Mononuclear cell (primary cell): ENCODE measurements at regions not wholly inside any gene's neighbourhood (a gene's known extent, or its start where the extent isn't known, plus 50 kb on each side); places are given as distances from the start of the nearest gene placed in this dataset.

Source experiments
- H3K27me3 ChIP-seq: 2 replicates; pipeline ENCODE4 v1.6.0; 2011; ENCODE audit warnings: low read length, control low read depth; ENCODE audit not compliant: insufficient read depth
- H3K4me1 ChIP-seq: 2 replicates; pipeline ENCODE4 v1.5.1; 2011; ENCODE audit warnings: mild to moderate bottlenecking, low read length, control low read depth; ENCODE audit not compliant: insufficient read depth
- H3K4me3 ChIP-seq: 2 replicates; pipeline ENCODE4 v1.5.1; 2011; ENCODE audit warnings: mild to moderate bottlenecking, low read length, moderate library complexity
- H3K9me3 ChIP-seq: 2 replicates; pipeline ENCODE4 v1.5.1; 2011; ENCODE audit warnings: low read depth, mild to moderate bottlenecking, control low read depth, low read length

DNA sequence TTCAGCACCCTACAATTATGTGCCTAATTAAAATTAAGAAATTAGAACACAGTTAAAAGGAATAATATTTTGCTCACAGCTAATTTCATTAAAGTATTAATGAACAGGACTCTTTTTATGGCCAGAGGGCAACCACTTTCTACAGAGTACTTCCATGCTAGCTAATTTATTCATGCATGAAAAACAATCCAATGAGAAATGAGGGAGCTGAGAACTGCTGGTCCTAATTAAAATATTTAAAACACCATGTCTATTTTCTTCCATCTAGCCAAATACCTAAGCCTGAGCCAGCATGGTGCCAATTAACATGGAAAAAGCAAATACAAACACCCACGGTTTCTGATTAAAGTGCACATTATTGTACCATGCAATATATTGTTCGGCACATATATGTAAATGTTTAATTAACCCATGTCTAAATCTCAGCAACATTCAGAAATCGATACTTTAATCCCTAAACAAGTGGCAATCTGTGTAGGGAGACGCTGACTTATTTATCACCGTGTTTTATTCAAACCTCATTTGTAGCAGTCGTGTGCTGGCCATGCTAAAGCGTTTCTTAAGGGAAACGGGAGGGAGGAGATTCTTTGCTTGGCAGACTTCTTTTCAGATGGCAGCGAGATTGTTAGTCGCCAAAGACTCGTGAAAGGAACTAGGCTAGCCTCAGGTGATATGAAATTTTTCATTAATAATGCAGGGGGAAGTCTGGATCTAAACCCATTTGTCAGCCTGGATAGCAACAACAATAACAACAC, 193.5 kb downstream of the ANXA2 start:
- H3K4me1 ChIP-seq, result no peaks in the 10 kb centered on the region
- no peak overlapping the region for H3K4me3 ChIP-seq
- H3K9me3 ChIP-seq, result no peaks in the 10 kb centered on the region
- H3K27me3 ChIP-seq, result peaks cover 30% of the 10 kb centered on the region

DNA sequence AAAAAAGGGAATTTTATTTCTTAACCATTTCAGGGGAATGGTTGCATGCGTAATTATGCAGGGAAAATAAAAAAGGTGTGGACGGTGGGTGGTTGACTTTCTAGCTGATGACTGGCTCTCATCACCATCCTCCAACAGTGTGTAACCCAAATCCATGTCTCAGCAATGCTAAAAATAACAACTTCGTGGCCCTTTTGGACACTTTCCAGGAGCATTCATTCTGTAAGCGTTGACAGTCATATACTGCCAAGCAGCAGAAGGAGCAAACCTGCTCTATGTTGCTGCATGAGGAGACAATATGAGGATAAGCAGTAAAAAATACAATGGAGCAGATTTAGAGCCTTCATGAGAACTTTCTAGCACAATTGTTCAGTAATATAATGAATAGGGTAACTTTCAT, 189.1 kb downstream of the ANXA2 start:
- H3K4me1 ChIP-seq, result no peaks in the 10 kb centered on the region
- peaks cover 4% of the 10 kb centered on the region for H3K27me3 ChIP-seq
- no peaks in the 10 kb centered on the region for H3K9me3 ChIP-seq
- H3K4me3 ChIP-seq, result no peak overlapping the region

DNA sequence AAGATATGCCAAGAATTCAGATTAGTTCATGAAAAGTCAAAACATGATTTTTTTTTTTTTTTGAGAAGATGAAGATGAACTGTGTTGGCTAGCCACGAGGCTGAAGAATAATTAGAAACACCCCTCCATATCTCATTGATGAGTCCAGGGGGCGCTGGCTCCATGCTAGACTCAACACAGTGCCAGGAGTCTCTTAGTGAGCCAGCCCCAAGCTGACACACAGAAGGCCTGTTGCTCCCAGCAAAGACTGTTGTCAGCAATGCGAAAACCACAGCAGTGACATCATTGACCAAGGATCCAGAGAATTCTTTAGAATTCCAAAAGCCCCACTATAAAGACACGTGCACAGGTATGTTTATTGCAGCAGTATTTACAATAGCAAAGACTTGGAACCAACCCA, 185.2 kb downstream of the ANXA2 start:
- Histone ChIP-seq H3K4me1 (no peaks in the 10 kb centered on the region), H3K9me3 (no peaks in the 10 kb centered on the region), H3K4me3 (no peak overlapping the region), H3K27me3 (no peaks in the 10 kb centered on the region)

DNA sequence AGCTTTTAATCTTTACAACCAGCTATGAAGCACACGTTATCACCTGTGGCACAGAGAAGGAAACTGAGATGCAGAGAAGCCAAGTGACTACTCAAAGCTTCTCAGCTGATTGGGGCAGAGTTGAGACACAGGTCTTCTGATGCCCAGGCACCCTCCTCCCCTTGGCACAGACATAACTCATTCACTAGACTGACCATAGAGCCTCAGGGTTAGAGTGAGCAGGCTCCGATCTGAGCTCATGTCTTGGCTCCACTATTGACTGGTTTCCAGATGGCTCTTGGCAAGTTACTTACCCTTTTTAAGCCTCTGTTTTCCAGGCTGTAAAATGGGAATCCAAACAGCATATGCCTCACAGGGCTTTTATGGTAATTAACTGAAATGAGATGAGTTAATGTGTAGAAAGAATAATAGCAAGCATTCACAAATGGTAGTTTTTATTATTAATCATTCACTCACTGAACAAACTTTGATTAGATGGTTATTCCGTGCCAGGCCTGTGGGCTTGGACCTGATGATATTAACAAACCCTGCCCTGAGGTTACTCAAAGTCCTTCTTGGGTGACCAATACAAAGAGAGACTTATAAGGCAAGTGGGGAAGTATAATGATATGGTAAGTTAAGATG, 184.3 kb downstream of the ANXA2 start:
- Histone ChIP-seq H3K27me3 (no peaks in the 10 kb centered on the region), H3K4me3 (no peak overlapping the region), H3K9me3 (no peaks in the 10 kb centered on the region), H3K4me1 (no peaks in the 10 kb centered on the region)

DNA sequence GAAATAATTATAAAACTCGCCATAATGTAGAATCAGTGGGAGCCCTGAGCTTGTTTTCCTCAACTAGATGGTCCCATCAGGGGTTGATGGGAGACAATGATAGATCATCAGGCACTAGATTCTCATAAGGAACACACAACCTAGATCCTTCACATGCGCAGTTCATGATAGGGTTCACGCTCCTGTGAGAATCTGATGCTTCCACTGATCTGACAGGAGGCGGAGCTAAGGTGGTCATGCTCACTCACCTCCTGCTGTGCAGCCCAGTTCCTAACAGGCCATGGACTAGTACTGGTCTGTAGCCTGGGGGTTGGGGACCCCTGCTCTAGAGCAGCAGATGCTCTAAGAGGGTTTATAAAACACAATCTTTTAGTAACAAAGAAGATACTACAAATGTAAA, 183.6 kb downstream of the ANXA2 start:
- Histone ChIP-seq H3K27me3 (no peaks in the 10 kb centered on the region), H3K9me3 (no peaks in the 10 kb centered on the region), H3K4me1 (no peaks in the 10 kb centered on the region), H3K4me3 (no peak overlapping the region)

DNA sequence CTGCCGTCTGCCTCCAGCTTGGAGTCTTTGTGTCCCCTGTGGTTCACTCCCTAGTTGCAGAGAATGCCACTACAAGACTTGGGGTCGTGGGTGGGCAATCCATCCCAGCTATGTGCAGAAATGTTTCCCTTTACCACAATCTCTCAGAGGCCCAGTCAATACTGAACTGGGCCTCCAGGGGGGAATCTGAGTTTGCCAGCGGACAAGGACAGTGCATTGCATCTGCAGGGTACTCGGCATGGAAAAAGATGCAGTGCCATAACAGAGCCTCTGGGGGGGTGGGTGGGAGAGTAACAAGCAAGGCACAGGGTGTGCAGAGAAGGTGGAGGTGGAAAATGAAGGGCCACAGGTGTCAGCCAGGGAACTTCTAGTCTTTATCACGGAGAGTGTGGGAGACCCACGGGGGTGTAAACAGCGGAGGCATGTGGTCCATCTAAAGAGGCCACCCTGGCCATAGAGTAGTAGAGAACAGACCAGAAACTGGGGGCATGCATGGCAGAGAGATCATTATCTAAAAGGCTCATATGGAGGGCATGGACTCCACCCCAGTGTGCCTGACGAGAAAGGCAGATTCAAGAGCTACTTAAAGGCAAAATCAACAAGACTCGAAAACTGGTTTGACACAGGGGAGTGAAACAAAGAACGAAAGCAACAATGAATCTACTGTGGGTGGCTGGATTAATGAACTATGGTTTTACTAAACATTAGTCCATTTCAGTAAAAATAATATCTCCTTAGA, 182.4 kb downstream of the ANXA2 start:
- Histone ChIP-seq H3K4me1 (no peaks in the 10 kb centered on the region), H3K9me3 (no peaks in the 10 kb centered on the region), H3K27me3 (no peaks in the 10 kb centered on the region), H3K4me3 (no peak overlapping the region)

DNA sequence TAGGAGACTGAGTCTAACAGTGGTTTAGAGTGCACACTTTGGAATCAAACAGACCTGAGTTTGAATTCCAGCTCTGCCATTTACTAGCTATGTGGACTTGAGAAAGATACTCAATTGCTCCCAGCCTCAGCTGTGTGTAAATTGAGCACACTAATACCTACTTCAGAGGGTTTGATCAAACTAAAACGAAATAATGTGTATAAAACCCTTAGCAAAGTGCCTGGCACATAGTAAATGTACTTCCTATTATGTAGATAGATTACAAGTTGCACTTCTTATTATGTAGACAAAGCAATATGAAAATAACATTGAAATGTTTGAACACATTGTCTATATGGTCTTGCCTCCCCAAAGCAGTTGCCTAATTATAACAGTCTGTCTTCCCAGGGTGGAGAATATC, 180.6 kb downstream of the ANXA2 start:
- Histone ChIP-seq H3K9me3 (no peaks in the 10 kb centered on the region), H3K4me1 (no peaks in the 10 kb centered on the region), H3K27me3 (no peaks in the 10 kb centered on the region), H3K4me3 (no peak overlapping the region)

DNA sequence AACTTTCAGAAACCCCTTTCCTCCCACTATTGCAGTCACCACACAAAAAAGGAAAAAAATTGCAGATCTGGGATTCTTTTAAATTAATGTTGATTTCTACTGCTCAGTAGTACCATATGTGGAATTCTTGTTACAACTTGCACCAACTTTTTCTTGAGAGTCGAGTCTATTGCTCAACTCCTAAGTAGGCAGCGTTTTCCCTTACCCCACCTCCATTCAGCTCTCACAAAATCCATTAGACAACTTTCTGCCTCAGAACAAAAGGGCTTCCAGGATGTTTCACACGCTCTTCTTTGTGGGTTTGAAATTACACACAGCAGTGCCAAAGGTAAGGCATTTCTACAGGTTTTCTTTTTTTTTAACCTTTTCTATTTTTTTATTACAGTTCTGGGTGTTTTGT, 179.5 kb downstream of the ANXA2 start:
- H3K4me1 ChIP-seq, result no peaks in the 10 kb centered on the region
- no peak overlapping the region for H3K4me3 ChIP-seq
- no peaks in the 10 kb centered on the region for H3K9me3 ChIP-seq
- no peaks in the 10 kb centered on the region for H3K27me3 ChIP-seq

DNA sequence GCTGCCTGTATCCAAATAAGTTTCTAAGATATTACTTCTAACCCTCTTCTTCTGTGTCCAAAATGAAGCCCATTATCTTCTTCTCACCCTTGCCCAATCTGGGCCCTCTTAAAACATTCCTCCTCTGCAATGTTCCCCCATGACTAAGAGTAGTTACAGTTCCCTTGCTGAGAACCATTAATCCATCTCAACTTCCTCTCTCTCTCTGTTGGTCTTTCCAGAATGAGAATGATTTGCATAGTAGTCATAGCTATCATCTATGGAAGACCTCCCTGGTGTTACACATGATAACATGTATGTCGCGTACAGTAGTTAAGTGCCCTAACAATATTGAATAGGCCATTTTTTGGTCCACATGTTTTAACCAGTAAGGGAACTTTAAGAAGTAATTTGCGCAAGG, 177.9 kb downstream of the ANXA2 start:
- Histone ChIP-seq H3K4me1 (no peaks in the 10 kb centered on the region), H3K9me3 (no peaks in the 10 kb centered on the region), H3K4me3 (no peak overlapping the region), H3K27me3 (no peaks in the 10 kb centered on the region)

DNA sequence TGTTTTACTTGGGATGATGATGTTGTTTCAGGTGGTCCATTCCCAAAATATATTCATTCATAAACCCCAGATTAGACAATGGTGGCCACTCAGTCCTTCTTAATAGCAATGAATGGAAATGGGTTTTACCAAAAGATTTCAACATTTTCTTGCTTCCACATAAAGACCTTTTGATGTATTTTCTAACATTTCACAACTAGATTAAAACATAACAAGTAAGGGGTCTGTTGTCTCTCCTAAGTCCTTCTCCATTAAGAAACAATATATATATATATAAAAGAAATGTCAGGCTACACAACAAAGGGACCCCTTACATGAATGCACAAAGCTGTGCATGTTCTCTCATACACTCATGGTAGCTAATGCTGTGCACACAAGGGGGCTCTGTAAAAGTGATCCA, 176.4 kb downstream of the ANXA2 start:
- Histone ChIP-seq H3K4me1 (no peaks in the 10 kb centered on the region), H3K4me3 (no peak overlapping the region), H3K9me3 (no peaks in the 10 kb centered on the region), H3K27me3 (no peaks in the 10 kb centered on the region)

DNA sequence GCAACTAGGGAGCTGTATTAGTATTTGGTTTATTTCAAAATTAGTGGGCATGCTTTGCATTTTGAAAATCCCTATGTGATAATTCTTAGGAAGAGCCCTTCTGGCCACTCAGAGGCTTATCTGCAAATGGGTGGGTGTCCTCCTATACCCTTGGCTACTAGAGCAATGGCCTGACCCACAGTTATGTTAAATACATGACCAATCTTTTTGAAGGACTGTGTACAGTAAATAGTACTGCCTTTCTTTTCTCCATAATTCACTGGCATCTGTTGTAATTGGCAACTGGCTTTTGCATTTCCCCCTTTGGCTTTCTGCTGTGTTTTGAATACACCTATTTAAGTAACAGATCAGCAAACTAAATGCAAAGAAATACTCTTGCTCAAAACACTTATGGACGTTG, 175.4 kb downstream of the ANXA2 start:
- Histone ChIP-seq H3K4me1 (no peaks in the 10 kb centered on the region), H3K27me3 (no peaks in the 10 kb centered on the region), H3K9me3 (no peaks in the 10 kb centered on the region), H3K4me3 (no peak overlapping the region)

DNA sequence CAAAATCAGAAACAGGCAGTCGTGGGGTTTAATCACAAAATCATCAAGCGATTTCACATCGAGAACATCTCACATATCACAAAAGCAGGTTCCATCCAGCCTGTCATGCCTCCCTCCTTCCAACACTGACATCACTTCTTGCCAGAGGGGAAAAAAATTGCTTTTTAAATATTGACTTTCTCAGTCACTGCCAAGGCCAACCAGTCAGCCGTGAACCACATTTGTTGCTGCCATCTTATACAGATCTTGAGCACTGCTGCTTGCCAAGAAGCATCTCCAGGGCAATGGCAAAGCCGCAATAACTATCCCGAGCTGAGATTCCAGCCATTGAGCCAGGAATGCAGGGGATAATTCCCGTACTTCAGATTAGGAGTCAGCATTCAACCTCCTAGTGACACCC, 174.6 kb downstream of the ANXA2 start:
- Histone ChIP-seq H3K4me3 (no peak overlapping the region), H3K4me1 (no peaks in the 10 kb centered on the region), H3K27me3 (no peaks in the 10 kb centered on the region), H3K9me3 (no peaks in the 10 kb centered on the region)

DNA sequence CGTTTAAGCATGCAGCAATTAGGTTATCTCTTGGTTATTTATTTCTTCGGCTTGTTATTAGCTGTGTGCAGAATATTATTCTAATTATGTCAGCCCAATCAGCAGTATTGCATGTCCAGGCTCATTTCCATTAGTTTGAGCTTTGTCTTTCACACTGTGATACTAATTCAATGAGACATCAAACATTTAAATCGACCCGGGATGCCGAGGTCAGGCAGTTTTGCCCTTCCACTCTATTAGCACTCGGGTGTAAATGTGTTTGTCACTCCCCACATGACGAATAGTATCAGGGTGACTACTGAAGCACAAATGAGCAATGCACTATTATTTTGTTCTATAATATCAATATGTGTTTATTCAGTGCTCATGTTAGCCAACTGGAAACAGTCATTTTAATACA, 170.9 kb downstream of the ANXA2 start:
- Histone ChIP-seq H3K27me3 (no peaks in the 10 kb centered on the region), H3K4me1 (no peaks in the 10 kb centered on the region), H3K9me3 (no peaks in the 10 kb centered on the region), H3K4me3 (no peak overlapping the region)

DNA sequence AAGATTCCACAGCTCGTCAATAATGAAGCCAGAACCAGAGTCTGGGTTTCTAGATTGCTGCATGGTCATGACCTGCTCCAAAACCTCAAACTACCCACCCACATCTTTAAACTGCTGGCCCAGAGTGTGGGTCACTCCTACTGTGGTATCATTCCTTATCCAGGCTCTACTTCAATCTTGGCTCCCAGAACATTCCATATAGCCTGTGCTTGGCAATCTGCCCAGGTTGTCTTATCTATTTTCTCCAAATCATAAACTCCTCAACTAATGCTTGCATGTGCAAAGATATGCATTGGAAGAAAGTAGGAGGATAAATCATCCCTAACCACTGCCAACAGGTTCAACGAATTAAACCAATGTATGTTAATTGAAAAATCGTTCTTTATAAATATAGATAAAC, 169.7 kb downstream of the ANXA2 start:
- H3K4me3 ChIP-seq, result no peak overlapping the region
- H3K27me3 ChIP-seq, result no peaks in the 10 kb centered on the region
- H3K4me1 ChIP-seq, result no peaks in the 10 kb centered on the region
- H3K9me3 ChIP-seq, result no peaks in the 10 kb centered on the region

DNA sequence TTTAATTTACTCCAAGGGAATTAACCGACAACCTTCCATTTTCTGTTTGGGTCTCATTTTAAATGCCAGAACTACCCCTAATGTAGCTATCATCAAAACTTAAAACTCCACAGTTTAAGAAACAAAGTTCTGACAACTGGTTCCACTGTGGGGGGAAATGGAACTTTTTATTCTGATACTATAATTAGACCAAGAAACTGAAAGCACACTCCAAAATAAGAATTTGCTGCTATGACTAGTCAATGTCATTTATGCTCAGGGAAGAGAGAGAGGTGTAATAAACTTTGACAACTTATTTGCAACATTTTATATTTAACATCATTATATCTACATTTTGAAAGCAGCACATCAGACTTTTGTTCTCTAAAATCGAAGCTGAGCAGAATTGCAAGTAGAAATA, 169.2 kb downstream of the ANXA2 start:
- Histone ChIP-seq H3K9me3 (no peaks in the 10 kb centered on the region), H3K27me3 (no peaks in the 10 kb centered on the region), H3K4me1 (no peaks in the 10 kb centered on the region)

More for the DNA sequence above, 169.2 kb downstream of the ANXA2 start:
- H3K4me3 ChIP-seq, result no peak overlapping the region
